ENCODE measurements at regions not wholly inside any gene's neighbourhood (a gene's known extent, or its start where the extent isn't known, plus 50 kb on each side); places are given as distances from the start of the nearest gene placed in this dataset.

GRCh38 chr12:87760943-87761342 is 268.3 kb downstream of the C12orf50 start:
- ATAC-seq (no peak), DNase-seq (no peak)
- Histone ChIP-seq H3K36me3 (no peaks in the 10 kb centered on the region), H3K4me3 (no peak overlapping the region), H3K27ac (no peak overlapping the region), H3K4me1 (no peaks in the 10 kb centered on the region), H3K27me3 (no peaks in the 10 kb centered on the region), H3K9me3 (no peaks in the 10 kb centered on the region)
- intact Hi-C loops (cut with DNase I), result no loop called here
- 81% methylated on average over 2 of the region's 2 CpGs for WGBS (ENCODE audit: insufficient coverage, low coverage, low lambda C conversion rate, missing lambda C conversion rate)
- TF ChIP-seq, protein P1, sequence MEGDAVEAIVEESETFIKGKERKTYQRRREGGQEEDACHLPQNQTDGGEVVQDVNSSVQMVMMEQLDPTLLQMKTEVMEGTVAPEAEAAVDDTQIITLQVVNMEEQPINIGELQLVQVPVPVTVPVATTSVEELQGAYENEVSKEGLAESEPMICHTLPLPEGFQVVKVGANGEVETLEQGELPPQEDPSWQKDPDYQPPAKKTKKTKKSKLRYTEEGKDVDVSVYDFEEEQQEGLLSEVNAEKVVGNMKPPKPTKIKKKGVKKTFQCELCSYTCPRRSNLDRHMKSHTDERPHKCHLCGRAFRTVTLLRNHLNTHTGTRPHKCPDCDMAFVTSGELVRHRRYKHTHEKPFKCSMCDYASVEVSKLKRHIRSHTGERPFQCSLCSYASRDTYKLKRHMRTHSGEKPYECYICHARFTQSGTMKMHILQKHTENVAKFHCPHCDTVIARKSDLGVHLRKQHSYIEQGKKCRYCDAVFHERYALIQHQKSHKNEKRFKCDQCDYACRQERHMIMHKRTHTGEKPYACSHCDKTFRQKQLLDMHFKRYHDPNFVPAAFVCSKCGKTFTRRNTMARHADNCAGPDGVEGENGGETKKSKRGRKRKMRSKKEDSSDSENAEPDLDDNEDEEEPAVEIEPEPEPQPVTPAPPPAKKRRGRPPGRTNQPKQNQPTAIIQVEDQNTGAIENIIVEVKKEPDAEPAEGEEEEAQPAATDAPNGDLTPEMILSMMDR (IDR thresholded peaks at IDR 0.05), result no peak
- no peak for TF ChIP-seq POLR2A (IDR thresholded peaks at IDR 0.05)

- Histone ChIP-seq H3K27ac (no peak overlapping the region), H3K36me3 (no peaks in the 10 kb centered on the region), H3K27me3 (no peaks in the 10 kb centered on the region), H3K4me1 (peaks cover 0 to 4% (median 0%) of the 10 kb centered on the region in 4 donors), H3K9me3 (no peaks in the 10 kb centered on the region), H3K4me3 (no peak overlapping the region)
- DNase-seq, result no peak
- ATAC-seq, result no peak
- intact Hi-C loops (cut with DNase I), result no loop called here
- TF ChIP-seq, protein P1 (IDR thresholded peaks at IDR 0.05), result no peak
- no peak for TF ChIP-seq POLR2A (IDR thresholded peaks at IDR 0.05)
These were observed 270.9 kb downstream of the C12orf50 start for GRCh38 chr12:87758271-87758670.

DNA sequence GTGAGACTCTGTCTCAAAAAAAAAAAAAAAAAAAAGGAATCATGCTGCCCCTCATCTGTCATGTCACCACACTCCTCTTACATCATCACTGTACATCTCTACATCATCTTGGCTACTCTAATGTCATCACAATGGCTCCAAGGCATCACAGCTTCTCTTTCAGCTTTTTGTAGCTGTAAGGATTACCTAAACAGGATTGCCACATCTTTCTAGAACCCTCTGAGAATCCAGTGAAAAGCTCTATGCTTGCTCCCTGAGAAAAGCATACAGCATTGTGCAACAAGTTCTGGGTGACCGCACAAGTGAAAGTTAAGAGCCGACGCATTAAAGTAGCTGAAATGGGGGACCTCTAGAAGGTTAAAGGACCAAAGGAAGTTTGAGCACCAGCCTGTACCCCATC is 272.5 kb downstream of the C12orf50 start:
- no peak for DNase-seq

DNA sequence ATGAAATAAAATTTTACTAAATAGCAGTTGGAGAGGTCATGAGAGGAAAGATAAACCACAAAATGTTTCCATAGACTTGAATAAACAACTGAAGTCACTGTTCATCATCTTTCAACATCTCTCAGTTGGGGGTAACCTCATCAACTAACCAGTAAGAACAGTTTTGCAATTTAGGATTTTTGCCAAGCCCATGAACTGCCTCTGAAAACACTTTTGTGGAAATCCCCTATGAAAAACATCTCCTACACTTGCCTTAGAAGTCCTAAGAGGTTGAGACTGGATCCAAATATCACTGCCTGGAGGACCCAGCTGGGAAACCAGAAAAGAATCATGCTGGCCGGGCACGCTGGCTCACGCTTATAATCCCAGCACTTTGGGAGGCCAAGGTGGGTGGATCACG is 273.1 kb downstream of the C12orf50 start:
- peak in 1 of 4 donors; percentile 67 for ATAC-seq
- WGBS (ENCODE audit: insufficient coverage, low coverage, low lambda C conversion rate, missing lambda C conversion rate), result 86% methylated on average over 4 of the region's 4 CpGs
- no peak for TF ChIP-seq POLR2A (IDR thresholded peaks at IDR 0.05)
- TF ChIP-seq, protein P1 (IDR thresholded peaks at IDR 0.05), result no peak

More for the DNA sequence above, 272.5 kb downstream of the C12orf50 start:
- Histone ChIP-seq H3K27me3 (no peaks in the 10 kb centered on the region), H3K27ac (no peak overlapping the region), H3K4me1 (peaks cover 0 to 4% (median 0%) of the 10 kb centered on the region in 4 donors), H3K9me3 (no peaks in the 10 kb centered on the region), H3K4me3 (no peak overlapping the region), H3K36me3 (no peaks in the 10 kb centered on the region)
- ATAC-seq, result no peak
- TF ChIP-seq POLR2A (IDR thresholded peaks at IDR 0.05), result no peak
- TF ChIP-seq, protein P1 (IDR thresholded peaks at IDR 0.05), result no peak
- intact Hi-C loops (cut with DNase I), result no loop called here
- WGBS (ENCODE audit: insufficient coverage, low coverage, low lambda C conversion rate, missing lambda C conversion rate), result 95% methylated on average over 3 of the region's 3 CpGs

More for the DNA sequence above, 273.1 kb downstream of the C12orf50 start:
- H3K4me3 ChIP-seq, result no peak overlapping the region
- H3K36me3 ChIP-seq, result no peaks in the 10 kb centered on the region
- intact Hi-C loops (cut with DNase I), result no loop called here
- no peaks in the 10 kb centered on the region for H3K27me3 ChIP-seq
- H3K9me3 ChIP-seq, result no peaks in the 10 kb centered on the region
- peaks cover 0 to 4% (median 0%) of the 10 kb centered on the region in 4 donors for H3K4me1 ChIP-seq
- no peak for DNase-seq
- H3K27ac ChIP-seq, result no peak overlapping the region
